ENCODE measurements at regions not wholly inside any gene's neighbourhood (a gene's known extent, or its start where the extent isn't known, plus 50 kb on each side); places are given as distances from the start of the nearest gene placed in this dataset.
A peak's percentile ranks its signal among the peaks of the same experiment; 100 is the strongest.

DNA sequence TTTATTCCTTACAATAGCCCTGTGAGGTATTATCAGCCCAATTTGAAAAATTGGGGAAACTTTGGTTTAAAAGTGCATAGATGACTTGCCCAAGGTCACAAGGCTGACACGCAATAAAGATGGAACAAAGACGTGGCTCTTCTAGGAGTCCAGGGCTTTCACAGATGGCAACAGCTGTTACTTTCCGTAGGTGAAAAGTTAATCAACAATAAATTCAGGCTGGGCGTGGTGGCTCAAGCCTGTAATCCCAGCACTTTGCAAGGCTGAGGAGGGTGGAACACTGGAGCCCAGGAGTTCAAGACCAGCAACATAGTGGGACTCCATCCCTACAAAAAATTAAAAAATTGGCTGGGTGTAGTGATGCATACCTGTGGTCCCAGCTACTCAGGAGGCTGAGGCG, 87.8 kb upstream of the ATF3 start:
- no peak for DNase-seq (ENCODE audit: low read depth)
- TF ChIP-seq, protein P1, sequence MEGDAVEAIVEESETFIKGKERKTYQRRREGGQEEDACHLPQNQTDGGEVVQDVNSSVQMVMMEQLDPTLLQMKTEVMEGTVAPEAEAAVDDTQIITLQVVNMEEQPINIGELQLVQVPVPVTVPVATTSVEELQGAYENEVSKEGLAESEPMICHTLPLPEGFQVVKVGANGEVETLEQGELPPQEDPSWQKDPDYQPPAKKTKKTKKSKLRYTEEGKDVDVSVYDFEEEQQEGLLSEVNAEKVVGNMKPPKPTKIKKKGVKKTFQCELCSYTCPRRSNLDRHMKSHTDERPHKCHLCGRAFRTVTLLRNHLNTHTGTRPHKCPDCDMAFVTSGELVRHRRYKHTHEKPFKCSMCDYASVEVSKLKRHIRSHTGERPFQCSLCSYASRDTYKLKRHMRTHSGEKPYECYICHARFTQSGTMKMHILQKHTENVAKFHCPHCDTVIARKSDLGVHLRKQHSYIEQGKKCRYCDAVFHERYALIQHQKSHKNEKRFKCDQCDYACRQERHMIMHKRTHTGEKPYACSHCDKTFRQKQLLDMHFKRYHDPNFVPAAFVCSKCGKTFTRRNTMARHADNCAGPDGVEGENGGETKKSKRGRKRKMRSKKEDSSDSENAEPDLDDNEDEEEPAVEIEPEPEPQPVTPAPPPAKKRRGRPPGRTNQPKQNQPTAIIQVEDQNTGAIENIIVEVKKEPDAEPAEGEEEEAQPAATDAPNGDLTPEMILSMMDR (IDR thresholded peaks at IDR 0.05; ENCODE audit: insufficient read depth, low read depth, low read length, missing control alignments) = no peak

DNA sequence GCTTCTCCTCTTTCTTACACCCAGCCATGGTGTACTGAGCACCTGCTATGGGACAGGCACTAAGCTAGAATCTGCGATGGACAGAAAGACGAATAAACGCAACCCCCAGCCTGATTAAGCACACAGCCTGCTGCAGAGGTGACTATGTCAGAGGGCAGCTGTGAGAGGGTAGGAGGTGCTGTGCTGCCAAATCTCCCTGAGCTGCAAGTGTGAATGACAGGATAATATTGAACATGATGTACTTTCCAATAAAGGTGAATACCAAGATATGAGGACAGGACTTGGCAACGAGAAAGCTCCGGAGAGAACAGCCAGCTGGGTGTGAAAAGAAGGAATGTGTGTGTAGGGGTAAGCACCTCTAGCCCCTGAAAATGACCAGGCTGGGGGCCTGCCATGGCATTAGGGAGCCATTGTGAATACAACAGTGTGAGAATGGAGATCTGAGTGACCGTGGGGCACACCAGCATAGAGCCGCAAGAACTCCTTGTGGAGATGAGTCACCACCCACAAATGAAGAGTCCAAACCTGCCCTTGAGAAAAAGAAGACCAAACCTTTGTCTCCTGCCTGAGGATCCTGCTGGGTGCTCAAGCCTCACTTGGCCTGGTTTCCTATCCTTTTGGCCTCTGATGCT, 83.0 kb upstream of the ATF3 start:
- TF ChIP-seq, protein P1 (IDR thresholded peaks at IDR 0.05; ENCODE audit: insufficient read depth, low read depth, low read length, missing control alignments) = no peak
- DNase-seq (ENCODE audit: low read depth) = peak; percentile 65

More for the DNA sequence above, 87.8 kb upstream of the ATF3 start:
- H3K4me3 ChIP-seq (ENCODE audit: low read length) = no peak overlapping the region

DNA sequence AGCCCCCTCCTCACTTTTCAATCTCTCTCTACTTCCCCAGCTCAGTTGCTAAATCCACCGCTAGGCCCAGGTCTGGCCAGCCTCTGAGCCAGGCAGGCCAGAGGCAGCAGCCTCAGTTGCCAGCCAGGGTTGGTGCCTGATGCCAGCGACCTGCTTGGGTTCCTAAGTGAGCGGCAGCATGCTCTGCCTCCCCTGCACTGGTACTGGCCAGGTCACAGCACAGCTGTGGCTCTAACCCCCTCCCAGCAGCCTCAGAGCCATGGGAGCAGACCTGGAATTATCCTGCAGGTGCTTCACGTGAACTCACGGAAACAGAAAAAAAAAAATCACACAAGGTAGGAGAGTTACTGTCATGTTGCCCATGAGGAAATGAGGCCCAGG, 82.5 kb upstream of the ATF3 start:
- no peak overlapping the region for H3K4me3 ChIP-seq (ENCODE audit: low read length)
- DNase-seq (ENCODE audit: low read depth) = no peak
- TF ChIP-seq, protein P1 (IDR thresholded peaks at IDR 0.05; ENCODE audit: insufficient read depth, low read depth, low read length, missing control alignments) = no peak

More for the DNA sequence above, 83.0 kb upstream of the ATF3 start:
- no peak overlapping the region for H3K4me3 ChIP-seq (ENCODE audit: low read length)

DNA sequence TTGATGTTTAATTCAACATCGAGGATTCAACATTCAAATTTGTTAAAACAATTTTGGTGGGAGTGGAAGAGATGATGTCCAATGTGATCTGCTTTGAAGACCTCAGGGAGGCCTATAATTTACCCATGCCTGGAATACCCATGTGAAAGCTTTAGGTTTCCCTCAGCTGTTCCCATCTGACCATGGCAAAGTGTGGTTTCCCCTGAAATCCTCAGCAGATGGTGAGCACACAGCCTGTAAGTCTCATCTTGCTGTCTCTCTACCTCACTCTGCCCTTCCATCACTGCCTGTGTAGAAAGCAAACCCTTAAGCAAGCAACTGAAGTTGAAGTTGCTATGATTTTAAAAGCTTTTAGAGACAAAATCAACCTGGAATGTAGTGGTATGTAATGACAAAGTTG, 80.1 kb upstream of the ATF3 start:
- no peak overlapping the region for H3K4me3 ChIP-seq (ENCODE audit: low read length)
- TF ChIP-seq, protein P1 (IDR thresholded peaks at IDR 0.05; ENCODE audit: insufficient read depth, low read depth, low read length, missing control alignments) = no peak
- no peak for DNase-seq (ENCODE audit: low read depth)

DNA sequence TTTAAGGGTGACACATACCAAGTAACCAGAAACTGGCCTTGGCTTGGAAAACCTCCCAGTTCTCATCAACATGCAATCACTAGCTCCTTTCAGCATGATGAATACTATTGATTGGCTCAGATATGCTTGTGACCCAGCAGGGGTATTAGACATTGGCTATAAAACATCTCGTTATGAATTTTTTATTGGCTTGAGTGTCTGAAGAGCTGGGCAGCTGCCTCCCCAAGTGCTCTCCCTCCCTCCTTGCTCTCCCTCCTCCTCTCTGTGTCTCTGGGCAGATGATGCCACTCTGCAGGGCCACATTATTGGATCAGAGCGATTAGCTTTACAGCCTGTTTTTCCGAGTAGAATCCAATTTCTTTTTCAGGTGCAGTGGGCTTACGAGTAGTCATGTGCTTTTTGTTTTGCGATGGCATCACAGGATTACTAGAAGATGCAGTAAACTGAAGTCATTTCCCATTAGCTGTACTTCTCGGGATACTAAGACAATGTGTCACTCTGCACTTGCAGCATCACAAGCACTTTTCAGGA, 79.3 kb upstream of the ATF3 start:
- no peak overlapping the region for H3K4me3 ChIP-seq (ENCODE audit: low read length)
- TF ChIP-seq, protein P1 (IDR thresholded peaks at IDR 0.05; ENCODE audit: insufficient read depth, low read depth, low read length, missing control alignments) = no peak
- no peak for DNase-seq (ENCODE audit: low read depth)

DNA sequence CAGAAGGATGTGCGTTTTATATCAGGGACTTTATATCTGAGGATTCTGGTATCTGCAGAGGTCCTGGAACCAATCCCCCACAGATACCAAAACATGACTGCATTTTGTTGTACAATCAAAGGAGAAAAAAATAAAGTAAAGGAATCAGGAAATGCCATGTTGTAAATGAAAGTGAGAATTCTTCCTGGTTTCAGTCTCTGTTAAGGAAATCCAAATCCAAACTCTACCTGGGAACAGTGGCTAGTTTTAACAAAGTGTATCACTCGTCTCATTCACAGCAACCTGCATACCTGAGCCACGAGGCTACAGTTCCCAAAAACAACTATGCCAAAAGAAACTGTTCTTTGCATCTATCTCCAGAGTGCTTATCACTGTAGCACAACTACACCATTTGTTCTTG, 77.3 kb upstream of the ATF3 start:
- TF ChIP-seq, protein P1 (IDR thresholded peaks at IDR 0.05; ENCODE audit: insufficient read depth, low read depth, low read length, missing control alignments) = no peak
- no peak for DNase-seq (ENCODE audit: low read depth)
- no peak overlapping the region for H3K4me3 ChIP-seq (ENCODE audit: low read length)

DNA sequence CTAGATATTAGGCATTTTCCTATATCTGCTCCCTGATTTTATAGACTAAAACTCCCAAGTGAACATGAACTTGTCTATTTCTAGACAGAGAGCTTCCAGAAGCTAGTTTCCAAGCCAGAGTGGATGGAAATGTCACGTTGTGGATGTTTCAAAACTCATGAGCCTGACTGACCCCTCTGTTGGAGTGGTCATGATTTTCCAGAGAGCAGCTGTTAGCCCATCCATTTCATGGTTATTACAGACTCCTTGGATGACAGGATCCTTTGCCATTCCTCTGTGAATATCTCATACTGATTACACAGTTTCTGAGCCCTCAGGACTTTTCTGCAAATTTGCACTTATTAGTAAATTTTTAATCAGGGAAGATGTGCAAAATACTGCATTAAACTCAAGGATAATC, 76.8 kb upstream of the ATF3 start:
- H3K4me3 ChIP-seq (ENCODE audit: low read length) = no peak overlapping the region
- TF ChIP-seq, protein P1 (IDR thresholded peaks at IDR 0.05; ENCODE audit: insufficient read depth, low read depth, low read length, missing control alignments) = no peak
- no peak for DNase-seq (ENCODE audit: low read depth)
